HG03457 (cell line): ENCODE measurements at regions not wholly inside any gene's neighbourhood (a gene's known extent, or its start where the extent isn't known, plus 50 kb on each side); places are given as distances from the start of the nearest gene placed in this dataset.
"Not testable (repeated sequence)": the region's sequence is repeated elsewhere in the genome, so short reads cannot be mapped to it uniquely, and the experiment has no call there.

Source experiments
- ATAC-seq: cut with Tn5 transposase; IDR thresholded peaks from one replicate; pipeline ENCODE4 v1.9.1; 2021; ENCODE audit warnings: moderate number of reproducible peaks; ENCODE audit not compliant: unreplicated experiment

DNA sequence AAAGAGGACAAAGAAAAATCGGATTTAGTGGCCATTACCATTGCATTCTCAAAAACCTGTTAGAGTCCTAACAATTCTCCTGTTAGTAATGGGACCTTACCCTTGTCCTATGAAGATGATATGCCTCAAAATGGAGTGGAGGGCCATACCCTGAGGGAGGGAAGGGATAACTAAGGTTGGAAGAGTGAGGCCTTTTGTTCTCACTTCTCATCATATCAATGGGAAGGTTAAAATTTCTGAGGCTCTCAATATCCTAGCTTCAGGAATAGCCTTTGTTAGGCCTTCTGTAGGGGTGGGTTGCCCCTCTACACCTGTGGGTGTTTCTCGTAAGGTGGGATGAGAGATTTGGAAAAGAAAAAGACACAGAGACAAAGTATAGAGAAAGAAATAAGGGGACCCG, 109.4 kb upstream of the SGIP1 start:
- ATAC-seq: not testable (repeated sequence)

DNA sequence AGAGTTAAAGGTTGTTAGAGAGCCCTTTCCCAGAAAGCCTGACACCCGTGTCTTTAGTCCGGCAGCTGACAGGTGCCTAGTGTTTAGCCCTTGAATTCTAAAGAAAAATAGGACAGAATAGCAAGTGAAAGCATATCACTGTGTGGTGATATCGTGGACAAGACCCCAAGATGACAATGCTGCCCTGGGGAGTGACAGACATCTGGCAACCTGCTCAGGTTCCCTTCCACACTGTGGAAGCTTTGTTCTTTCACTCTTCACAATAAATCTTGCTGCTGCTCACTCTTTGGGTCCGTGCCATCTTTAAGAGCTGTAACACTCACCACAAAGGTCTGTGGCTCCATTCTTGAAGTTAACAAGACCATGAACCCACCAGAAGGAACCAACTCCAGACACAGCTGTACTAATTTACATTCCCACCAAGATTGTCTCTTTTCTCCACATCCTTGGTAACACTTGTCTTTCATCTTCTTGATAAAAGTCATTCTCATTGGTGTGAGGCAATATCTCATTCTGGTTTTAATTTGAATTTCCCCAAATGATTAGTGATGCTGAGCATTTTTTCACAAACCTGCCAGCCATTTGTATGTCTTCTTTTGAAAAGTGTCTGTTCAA, 107.6 kb upstream of the SGIP1 start:
- no peak for ATAC-seq

DNA sequence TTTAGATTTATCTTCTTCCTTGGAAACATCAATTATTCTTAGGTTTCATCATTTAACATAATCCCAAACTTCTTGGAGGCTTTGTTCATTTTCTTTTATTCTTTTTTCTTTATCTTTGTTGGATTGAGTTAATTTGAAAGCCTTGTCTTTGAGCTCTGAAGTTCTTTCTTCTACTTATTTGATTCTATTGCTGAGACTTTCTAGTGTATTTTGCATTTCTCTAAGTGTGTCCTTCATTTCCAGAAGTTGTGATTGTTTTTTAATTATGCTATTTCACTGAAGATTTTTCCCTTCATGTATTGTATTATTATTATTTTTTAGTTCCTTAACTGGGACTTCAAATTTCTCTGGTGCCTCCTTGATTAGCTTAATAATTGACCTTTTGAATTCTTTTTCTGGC, 103.1 kb upstream of the SGIP1 start:
- ATAC-seq: not testable (repeated sequence)

DNA sequence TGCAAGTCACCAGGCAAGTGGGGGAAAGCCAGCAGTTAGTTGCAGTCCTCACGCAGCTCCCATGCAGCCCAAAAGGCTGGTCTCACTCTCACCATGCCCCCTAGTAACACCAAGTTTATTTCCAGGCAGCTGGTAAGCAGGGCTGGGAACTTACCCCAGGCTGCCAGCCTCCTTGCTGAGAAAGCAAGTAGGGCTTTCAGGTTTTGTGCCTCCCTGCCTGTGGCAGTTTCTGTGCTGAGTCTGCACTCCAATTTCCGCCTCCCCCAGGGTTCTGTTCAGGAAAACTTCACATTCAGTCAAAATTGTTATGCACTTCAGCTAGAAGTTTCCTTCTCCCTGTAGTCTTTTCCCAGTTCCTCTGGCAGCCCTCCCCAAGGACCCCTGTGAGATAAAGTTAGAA, 102.0 kb upstream of the SGIP1 start:
- no peak for ATAC-seq

GRCh38 chr1:66433611-66434010, 100.3 kb upstream of the SGIP1 start:
- ATAC-seq: no peak

- no peak for ATAC-seq
Measured at GRCh38 chr1:66434096-66434495, 99.9 kb upstream of the SGIP1 start.

- ATAC-seq: no peak
Measured at GRCh38 chr1:66435541-66435940, 98.4 kb upstream of the SGIP1 start.

DNA sequence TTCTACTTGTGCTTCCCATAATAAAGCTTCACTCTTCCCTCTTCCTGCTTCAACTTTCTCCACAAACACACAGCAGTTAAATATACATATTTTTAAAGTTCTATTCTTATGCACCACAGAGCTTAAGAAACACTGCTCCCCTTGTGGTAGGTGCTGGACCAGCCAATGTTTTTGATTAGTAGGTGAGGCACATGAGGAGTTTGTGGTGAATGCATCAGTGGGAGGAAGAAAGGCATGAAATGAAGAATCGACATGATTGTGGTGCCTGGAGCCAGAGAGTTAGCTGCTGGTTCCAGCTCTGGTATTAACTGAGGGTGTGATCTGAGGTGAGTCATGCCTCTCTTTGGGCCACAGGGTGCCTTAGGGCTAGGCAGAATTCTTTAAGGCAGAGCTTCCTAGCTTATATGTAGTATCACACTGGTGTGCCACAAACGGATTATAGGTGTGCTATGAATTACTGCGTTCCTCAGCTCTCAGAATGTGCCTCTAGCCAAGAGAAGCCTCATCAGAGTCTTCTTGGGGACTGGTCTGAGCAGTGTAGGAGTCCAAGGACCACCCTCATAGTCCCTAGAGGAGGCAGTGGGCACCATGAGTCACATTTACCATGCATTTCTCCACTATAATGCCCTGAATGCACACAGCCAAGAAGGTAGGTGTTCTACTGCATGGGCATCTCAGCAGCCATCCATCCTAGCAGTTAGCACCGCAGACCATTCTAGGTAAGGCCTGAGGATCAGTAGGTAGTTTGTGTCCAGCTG, 97.4 kb upstream of the SGIP1 start:
- ATAC-seq: peak; percentile 47

DNA sequence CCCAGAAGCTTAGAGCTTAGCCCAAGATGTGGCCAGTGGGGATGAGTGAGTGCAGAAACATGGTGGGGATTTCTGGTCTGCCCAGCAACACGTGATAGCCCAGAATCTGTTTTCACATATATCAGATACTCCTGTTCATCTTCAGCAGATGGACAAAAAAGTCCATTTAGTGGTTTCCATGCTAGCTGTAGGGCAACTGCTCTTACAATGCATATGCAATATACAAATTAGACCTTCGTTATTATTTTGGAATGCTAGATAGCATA, 96.9 kb upstream of the SGIP1 start:
- ATAC-seq: no peak

GRCh38 chr1:66438062-66438461, 95.9 kb upstream of the SGIP1 start:
- no peak for ATAC-seq

DNA sequence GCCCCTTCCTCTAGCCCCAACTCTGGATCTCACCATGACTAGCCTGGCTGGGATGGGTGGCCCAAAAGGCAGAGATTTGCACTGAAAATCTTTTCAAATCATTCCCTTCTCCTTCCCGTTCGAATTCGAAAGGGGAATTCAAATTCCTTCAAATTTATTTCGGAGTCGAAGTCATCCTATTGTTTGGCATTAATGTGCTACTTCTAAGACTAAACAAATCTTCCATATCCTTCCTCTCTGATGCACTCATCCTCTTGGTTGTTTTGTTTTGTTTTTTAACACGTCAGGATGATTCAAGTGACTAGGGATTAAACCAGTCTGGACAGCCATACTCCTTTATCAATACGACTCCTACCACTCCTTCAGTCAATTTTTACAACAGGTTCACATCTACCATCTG, 95.5 kb upstream of the SGIP1 start:
- peak; percentile 14 for ATAC-seq

DNA sequence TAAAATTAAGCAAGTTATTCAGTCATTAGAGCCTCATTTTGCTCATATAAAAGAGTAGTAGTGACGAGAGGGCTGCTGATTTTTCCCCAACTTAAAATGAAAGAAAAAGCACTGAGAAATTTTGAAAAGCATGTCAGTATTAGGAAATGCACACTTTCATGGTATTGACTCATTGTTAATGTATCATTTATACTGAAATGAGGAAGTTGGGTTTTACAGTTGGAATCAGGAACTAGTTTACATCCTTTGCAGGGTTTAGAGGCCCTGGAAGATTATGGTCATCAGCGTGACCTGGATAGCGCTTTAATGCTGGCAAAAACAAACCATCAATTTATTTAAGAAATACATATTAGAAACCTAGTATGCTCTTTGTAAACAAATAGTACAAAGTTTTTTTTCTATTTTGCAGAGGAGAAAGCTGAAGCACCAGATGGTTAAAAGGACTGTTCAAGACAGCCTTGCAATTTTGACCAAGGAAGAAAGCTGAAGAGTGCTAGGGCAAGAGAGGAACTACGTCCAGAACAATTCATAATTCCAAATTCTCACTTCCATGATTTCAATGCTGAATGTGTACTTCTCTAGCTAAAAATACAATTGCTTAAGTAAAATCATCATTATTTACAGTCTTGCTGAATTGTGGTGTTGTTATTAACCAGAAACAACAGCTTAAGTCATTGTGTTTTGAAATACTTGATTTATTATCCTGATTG, 94.8 kb upstream of the SGIP1 start:
- ATAC-seq: peak; percentile 66

GRCh38 chr1:66443793-66444192, 90.2 kb upstream of the SGIP1 start:
- no peak for ATAC-seq

- no peak for ATAC-seq
Measured at GRCh38 chr1:66444438-66445265, 89.3 kb upstream of the SGIP1 start.

DNA sequence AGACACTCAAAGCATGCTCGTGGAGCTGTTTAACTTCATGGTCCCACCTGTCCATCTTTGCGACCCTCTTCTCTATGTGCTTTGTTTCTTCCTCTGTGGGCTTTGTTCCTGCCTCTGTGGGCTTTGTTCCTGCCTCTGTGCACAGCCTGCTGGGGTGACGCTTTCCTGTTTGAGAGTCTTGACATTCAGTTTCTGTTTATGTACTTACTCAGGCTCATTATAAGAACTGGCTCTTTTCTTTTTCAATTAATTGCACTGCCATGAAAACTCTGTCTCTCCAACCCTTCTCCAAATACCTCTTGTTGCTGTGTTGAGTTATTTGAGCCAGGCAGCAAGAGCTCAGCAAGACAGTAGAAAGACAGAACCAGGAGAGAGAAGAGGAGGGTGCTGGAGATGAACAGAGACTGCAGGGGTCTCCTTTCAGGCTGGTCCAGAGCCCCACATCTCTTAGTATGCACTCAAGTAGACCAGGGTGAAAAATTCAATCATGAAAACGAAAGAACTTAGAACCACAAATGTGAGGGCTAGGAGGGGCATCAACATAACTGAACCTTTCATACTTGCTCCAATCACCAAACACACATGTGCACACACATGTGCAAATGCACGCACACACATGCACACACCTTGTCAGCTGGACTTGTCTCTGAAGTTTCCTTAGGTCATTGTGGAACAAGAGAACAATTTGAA, 88.3 kb upstream of the SGIP1 start:
- peak; percentile 79 for ATAC-seq

DNA sequence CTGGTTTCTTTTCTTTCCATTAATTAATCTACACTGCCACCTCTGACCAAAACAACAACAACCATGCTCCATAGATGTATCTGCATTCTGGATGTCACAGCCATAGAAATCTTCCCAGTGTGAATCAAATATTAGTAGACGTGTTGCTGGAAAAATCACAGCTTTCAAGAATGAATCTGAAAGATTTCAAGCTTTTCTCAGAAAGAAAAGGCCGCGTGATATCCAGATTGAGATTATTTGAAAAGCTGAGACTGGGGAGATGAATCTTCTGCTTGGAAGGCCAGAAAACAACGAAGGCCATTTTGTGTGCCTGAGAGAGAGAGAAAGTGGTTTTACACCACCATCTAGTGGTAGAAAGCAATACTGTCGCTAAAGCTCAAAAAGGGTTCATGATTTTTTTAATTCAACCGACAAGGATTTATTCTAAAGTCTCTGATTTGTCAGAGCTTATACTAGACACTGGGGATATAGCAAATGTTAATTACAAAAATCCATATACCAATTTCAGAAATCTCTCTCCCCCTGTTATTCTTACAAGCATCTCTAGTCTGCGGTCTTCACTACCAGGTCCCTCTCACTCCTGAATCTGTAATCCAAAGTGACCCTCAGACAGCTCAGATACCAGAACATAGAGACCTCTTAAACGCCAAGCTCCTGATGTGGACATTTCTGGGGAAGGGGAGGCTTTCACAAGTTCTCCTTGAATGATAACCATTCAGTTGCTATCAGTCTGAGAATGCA, 87.5 kb upstream of the SGIP1 start:
- ATAC-seq: no peak

DNA sequence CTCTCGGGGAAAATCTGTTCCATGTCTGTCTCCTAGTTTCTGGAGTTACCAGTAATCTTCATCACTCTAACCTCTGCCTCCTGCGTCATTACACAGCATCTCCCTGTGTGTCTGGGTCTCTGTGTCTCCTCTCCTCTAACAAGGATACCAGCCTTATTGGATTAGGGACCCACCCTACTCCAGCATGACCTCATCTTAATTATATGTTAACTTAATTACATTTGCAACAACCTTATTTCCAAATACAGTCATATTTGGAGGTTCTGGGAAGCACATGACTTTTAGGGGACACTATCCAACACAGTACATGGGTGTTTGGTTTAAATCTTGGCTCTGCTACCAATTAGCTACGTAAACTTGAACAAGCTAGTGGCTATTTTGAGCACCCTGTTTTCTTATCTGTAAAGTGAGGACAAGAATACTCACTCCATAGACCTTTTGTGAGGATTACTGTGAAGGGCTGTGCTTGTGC, 83.9 kb upstream of the SGIP1 start:
- no peak for ATAC-seq

DNA sequence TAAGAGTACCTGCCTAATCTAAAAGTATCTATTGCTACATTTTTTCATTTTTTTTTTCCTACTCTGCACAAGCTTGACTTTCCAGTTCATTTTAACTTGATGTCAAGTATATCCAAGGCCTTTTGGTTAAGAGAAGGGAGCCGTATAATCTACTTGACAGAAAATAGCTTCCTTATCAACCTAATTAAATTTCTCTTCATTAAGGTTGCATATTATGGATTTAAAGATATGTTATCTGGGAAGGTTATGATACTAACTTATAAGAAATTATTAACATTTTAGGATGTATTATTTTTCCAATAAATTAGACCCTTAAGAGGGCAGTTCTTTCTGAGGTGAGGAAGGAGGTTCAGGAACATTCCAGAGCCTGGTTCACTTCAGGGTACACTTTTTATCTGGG, 83.1 kb upstream of the SGIP1 start:
- ATAC-seq: no peak

DNA sequence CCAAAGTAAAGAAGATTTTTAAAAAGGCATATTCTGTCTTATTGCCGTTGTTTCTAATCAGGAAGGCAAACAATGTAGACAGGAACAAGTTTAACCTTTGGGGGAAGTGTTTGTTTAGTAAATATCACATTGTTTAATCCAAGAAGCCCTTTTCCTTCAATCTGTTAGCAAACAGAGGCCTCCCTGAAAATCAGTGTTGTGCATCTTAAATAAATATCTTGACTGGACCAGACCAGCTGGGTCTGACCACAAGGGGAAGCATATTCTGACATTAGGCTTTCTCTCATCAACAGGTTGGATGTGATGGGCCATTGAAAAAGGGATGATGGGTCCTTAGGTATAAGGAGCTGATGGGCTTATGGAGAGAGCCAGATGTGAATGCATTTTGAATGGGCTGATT, 81.8 kb upstream of the SGIP1 start:
- no peak for ATAC-seq

GRCh38 chr1:66452982-66453381, 81.0 kb upstream of the SGIP1 start:
- ATAC-seq: peak; percentile 85
